HFFc6 (cell line): ENCODE measurements at regions not wholly inside any gene's neighbourhood (a gene's known extent, or its start where the extent isn't known, plus 50 kb on each side); places are given as distances from the start of the nearest gene placed in this dataset.
"Not testable (repeated sequence)": the region's sequence is repeated elsewhere in the genome, so short reads cannot be mapped to it uniquely, and the experiment has no call there.

Source experiments
- DNase-seq: peaks from one replicate; pipeline ENCODE4 v3.0.0-alpha.2; 2018
- H3K27ac Mint-ChIP-seq: 2 replicates; pipeline ENCODE4 v1.8.0; 2020; ENCODE audit warnings: mild to moderate bottlenecking, mixed read lengths
- H3K27me3 Mint-ChIP-seq: 2 replicates; pipeline ENCODE4 v1.8.0; 2021; ENCODE audit warnings: mild to moderate bottlenecking, moderate library complexity, mixed read lengths; ENCODE audit not compliant: insufficient read depth
- H3K36me3 Mint-ChIP-seq: 2 replicates; pipeline ENCODE4 v1.8.0; 2021; ENCODE audit warnings: low read depth, mixed read lengths
- H3K4me1 Mint-ChIP-seq: 2 replicates; pipeline ENCODE4 v1.8.0; 2020; ENCODE audit warnings: low read depth, mixed read lengths
- H3K4me3 Mint-ChIP-seq: 2 replicates; pipeline ENCODE4 v1.8.0; 2020; ENCODE audit warnings: mild to moderate bottlenecking, moderate library complexity, mixed read lengths
- H3K9me3 Mint-ChIP-seq: 2 replicates; pipeline ENCODE4 v1.8.0; 2020; ENCODE audit warnings: mild to moderate bottlenecking, mixed read lengths
- TF ChIP-seq, protein P1 (sequence below): fragments of 200-600 bp; sonication (generic); IDR thresholded peaks from 2 replicates; pipeline ENCODE4 v1.5.0; 2021; ENCODE audit warnings: antibody characterized with exemption, mild to moderate bottlenecking

DNA sequence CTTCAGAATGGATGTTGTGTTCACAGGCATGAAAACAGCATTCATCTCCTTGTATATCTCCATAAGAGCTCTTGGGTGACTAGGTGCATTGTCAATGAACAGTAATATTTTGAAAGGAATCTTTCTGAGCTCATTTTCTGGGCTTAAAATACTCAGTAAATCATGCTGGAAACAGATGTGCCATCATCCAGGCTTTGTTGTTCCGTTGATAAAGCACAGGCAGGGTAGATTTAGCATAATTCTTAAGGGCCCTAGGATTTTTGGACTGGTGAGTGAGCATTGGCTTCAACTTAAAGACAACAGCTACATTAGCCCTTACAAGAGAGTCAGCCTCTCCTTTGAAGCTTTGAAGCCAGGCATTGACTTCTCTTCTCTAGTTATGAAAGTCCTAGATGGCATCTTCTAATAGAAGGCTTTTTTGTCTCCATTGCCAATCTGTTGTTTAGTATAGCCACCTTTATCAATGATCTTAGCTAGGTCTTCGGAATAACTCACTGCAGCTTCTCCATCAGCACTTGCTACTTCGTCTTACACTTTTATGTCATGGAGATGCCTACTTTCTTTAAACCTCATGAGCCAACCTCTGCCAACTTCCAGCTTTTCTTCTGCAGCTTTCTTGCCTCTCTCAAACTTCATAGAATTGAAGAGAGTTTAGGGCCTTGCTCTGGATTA lies 79.6 kb upstream of the PSMA6 start:
- peaks cover 33% of the 10 kb centered on the region for H3K4me1 Mint-ChIP-seq
- no peak overlapping the region for H3K27ac Mint-ChIP-seq
- DNase-seq = no peak
- no peaks in the 10 kb centered on the region for H3K9me3 Mint-ChIP-seq
- no peaks in the 10 kb centered on the region for H3K36me3 Mint-ChIP-seq
- no peaks in the 10 kb centered on the region for H3K27me3 Mint-ChIP-seq
- no peak overlapping the region for H3K4me3 Mint-ChIP-seq
- TF ChIP-seq, protein P1, sequence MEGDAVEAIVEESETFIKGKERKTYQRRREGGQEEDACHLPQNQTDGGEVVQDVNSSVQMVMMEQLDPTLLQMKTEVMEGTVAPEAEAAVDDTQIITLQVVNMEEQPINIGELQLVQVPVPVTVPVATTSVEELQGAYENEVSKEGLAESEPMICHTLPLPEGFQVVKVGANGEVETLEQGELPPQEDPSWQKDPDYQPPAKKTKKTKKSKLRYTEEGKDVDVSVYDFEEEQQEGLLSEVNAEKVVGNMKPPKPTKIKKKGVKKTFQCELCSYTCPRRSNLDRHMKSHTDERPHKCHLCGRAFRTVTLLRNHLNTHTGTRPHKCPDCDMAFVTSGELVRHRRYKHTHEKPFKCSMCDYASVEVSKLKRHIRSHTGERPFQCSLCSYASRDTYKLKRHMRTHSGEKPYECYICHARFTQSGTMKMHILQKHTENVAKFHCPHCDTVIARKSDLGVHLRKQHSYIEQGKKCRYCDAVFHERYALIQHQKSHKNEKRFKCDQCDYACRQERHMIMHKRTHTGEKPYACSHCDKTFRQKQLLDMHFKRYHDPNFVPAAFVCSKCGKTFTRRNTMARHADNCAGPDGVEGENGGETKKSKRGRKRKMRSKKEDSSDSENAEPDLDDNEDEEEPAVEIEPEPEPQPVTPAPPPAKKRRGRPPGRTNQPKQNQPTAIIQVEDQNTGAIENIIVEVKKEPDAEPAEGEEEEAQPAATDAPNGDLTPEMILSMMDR = no peak

DNA sequence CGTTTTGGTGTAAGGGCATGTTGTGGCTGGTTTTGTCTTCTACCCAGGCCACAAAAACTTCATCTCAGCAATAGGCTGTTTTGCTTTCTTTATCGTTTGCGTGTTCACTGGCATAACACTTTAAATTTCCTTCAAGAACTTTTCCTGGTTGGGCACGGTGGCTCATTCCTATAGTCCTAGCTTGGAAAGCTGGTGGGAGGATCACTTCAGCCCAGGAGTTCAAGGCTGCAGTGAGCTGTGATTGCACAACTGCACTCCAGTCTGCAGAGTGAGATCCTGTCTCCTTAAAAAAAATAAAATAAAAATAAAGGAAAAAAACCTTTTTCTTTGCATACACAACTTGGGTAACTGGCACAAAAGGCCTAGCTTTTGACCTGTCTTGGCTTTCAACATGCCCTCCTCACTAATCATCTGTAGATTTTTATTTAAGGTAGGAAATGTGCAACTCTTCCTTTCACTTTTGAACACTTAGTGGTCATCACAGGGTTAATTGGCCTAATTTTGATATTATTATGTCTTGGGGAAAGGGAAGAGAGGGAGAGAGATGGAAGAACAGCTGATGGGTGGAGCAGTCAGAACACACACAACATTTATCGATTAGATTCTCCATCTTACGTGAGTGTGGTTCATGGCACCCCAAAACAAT lies 78.9 kb upstream of the PSMA6 start:
- peaks cover 33% of the 10 kb centered on the region for H3K4me1 Mint-ChIP-seq
- H3K4me3 Mint-ChIP-seq = no peak overlapping the region; the same call in 1 of the 2 replicates
- no peaks in the 10 kb centered on the region for H3K9me3 Mint-ChIP-seq
- TF ChIP-seq, protein P1 = no peak
- no peak overlapping the region for H3K27ac Mint-ChIP-seq
- H3K36me3 Mint-ChIP-seq = no peaks in the 10 kb centered on the region
- H3K27me3 Mint-ChIP-seq = no peaks in the 10 kb centered on the region
- DNase-seq = no peak

DNA sequence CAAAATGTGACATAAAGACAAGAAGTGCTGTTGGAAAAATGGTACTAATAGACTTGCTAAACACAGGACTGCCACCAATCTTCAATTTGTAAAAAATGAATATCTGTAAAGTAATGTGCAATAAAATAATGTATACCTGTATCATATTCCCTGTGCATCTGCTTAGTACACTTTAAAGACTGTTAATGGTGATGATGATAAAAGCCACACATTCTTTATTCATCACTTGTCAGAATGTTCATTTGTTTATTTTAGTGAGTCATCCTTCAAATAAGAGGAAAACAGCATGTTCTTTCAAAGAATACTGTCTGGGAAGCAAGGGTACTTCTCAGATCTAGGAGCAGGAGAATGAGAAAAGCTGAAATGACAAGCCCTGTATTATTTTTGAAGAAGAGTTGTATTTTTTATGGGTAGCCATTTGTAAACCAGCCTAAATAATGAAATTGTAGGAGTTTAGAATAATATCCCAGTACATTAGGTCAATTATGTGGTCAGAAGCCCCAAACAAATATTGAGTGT lies 78.3 kb upstream of the PSMA6 start:
- H3K4me3 Mint-ChIP-seq = no peak overlapping the region
- TF ChIP-seq, protein P1 = no peak
- H3K4me1 Mint-ChIP-seq = peaks cover 33% of the 10 kb centered on the region
- peak overlapping the region; percentile 9 for H3K27ac Mint-ChIP-seq
- H3K27me3 Mint-ChIP-seq = no peaks in the 10 kb centered on the region
- H3K9me3 Mint-ChIP-seq = no peaks in the 10 kb centered on the region
- DNase-seq = peak; percentile 11
- no peaks in the 10 kb centered on the region for H3K36me3 Mint-ChIP-seq

DNA sequence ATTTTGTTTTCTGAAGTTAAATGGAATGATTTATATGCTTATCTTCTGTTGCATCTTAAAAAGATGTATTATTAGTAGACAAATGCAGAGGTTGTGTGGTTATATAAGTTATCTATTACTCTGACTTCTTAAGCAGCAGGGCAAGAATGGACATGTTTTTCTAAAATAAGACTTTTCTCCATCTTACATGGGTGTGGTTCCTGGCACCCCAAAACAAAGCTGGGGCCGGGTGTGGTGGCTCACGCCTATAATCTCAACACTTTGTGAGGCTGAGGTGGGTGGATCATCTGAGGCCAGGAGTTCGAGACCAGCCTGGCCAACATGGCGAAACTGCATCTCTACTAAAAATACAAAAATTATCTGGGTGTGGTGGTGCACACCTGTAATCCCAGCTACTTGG lies 77.8 kb upstream of the PSMA6 start:
- not testable (repeated sequence) for H3K4me3 Mint-ChIP-seq, H3K27me3 Mint-ChIP-seq, DNase-seq, H3K36me3 Mint-ChIP-seq, H3K9me3 Mint-ChIP-seq
- peaks cover 33% of the 10 kb centered on the region for H3K4me1 Mint-ChIP-seq
- H3K27ac Mint-ChIP-seq = peak overlapping the region; percentile 9

DNA sequence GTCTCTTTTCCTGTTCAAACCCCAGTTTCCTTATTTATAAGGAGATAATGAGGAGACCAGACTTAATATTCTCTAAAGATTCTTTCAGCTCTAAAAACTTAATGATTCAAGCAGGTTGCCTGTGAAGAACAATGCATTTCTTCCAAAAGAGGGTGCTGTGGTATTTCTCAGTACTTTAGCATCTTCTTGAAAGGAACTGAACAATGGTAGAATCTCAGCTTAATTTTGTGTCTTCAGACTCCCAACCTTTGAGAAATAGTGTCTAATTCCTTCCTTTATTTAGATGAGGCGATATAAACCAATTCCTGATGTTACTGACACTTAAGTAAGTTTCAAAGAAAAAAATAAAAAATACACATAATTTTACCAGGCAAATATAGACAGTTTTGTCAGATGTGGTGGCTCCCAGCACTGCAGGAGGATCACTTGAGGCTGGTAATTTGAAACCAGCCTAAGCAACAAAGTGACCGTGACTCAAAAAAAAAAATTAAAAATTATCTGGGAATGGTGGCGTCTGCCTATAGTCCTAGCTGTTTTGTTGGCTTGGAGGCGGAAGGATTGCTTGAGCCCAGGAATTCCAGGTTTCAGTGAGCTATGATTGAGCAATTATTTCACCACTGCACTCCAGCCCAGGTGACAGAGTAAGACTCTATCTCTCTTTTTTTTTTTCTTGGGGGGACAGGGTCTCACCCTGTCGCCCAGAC lies 76.9 kb upstream of the PSMA6 start:
- peaks cover 35% of the 10 kb centered on the region for H3K4me1 Mint-ChIP-seq
- H3K9me3 Mint-ChIP-seq = no peaks in the 10 kb centered on the region
- no peaks in the 10 kb centered on the region for H3K36me3 Mint-ChIP-seq
- DNase-seq = peak; percentile 65
- no peaks in the 10 kb centered on the region for H3K27me3 Mint-ChIP-seq
- peak overlapping the region; percentile 52 for H3K27ac Mint-ChIP-seq
- TF ChIP-seq, protein P1 = peak; percentile 77
- H3K4me3 Mint-ChIP-seq = no peak overlapping the region

DNA sequence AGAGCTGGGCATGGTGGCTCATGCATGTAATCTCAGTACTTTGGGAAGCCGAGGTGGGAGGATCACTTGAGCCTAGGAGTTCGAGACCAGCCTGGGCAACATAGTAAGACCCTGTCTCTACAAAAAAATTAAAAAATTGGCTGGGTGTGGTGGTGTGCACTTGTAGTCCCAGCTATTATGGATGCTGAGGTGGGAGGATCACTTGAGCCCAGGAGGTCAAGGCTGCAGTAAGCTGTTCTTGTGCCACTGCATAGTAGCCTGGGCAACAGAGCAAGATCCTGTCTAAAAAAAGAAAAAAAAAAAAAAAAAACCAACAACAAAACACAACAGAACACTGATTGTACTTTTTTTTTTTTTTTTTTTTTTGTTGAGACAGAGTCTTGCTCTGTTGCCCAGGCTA lies 74.0 kb upstream of the PSMA6 start:
- not testable (repeated sequence) for H3K36me3 Mint-ChIP-seq, H3K27me3 Mint-ChIP-seq, H3K9me3 Mint-ChIP-seq, DNase-seq, H3K4me3 Mint-ChIP-seq, H3K27ac Mint-ChIP-seq
- peaks cover 44% of the 10 kb centered on the region for H3K4me1 Mint-ChIP-seq
